ENCODE measurements at regions not wholly inside any gene's neighbourhood (a gene's known extent, or its start where the extent isn't known, plus 50 kb on each side); places are given as distances from the start of the nearest gene placed in this dataset.
"Not testable (repeated sequence)": the region's sequence is repeated elsewhere in the genome, so short reads cannot be mapped to it uniquely, and the experiment has no call there.

DNA sequence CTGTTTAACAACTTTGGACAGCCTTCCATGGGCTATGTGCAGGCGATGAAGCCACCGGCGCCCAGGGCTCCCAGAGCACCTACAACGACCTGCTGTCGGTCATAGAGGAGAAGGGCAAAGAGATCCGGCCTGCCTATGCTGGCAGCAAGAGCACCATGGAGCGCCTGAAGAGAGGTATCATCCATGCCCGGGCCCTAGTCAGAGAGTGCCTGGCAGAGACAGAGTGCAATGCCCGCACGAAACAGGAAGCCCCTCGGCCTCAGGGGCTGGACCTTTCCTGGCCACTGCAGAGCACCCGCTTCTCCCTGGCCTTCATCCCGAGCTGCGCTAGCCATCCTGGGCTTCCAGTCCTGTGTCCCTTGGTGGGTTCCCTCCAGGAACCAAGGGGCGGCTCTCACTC is 497.0 kb upstream of the PHF14 start:
- H3K27ac ChIP-seq, result no peak overlapping the region
- TF ChIP-seq, protein P1, sequence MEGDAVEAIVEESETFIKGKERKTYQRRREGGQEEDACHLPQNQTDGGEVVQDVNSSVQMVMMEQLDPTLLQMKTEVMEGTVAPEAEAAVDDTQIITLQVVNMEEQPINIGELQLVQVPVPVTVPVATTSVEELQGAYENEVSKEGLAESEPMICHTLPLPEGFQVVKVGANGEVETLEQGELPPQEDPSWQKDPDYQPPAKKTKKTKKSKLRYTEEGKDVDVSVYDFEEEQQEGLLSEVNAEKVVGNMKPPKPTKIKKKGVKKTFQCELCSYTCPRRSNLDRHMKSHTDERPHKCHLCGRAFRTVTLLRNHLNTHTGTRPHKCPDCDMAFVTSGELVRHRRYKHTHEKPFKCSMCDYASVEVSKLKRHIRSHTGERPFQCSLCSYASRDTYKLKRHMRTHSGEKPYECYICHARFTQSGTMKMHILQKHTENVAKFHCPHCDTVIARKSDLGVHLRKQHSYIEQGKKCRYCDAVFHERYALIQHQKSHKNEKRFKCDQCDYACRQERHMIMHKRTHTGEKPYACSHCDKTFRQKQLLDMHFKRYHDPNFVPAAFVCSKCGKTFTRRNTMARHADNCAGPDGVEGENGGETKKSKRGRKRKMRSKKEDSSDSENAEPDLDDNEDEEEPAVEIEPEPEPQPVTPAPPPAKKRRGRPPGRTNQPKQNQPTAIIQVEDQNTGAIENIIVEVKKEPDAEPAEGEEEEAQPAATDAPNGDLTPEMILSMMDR (conservative IDR thresholded peaks at IDR 0.05), result no peak

DNA sequence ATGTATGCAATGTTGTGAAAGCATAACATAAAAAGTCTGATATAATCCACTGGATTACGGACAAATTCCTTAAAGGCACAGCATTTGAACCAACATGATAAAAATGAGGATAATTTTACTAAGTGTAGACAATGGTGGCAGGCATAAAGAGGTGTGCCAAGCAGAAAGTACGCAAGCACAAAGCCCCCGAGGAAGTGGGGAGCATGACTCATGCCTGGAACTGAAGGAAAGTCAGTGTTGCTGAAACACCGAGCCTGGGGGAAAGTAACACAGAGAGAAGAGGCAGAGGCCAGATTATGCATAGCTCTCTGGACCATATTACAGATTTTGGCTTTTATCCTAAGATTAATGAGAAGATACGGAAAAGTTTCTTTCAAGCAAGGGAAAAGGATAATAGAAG is 490.0 kb upstream of the PHF14 start:
- H3K27ac ChIP-seq, result no peak overlapping the region
- TF ChIP-seq, protein P1 (conservative IDR thresholded peaks at IDR 0.05), result no peak

DNA sequence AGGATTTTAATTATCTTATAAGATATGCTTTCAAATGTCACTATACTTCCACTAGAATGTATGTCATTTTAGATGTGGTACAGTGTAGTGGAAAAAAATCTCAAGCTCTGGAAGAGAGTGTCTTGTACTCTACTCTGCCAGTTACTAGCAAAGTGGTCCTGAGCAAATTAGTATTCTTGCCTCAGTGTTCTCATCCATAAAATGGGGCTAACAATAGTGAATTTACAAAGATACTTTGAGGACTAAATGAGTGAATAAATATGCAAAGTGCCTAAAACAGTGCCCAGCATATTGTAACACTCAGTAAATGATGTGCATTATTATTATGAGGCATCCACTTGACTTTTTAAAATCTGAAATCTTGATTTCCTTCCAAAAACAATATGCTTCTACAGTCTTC is 488.9 kb upstream of the PHF14 start:
- TF ChIP-seq, protein P1 (conservative IDR thresholded peaks at IDR 0.05), result no peak
- no peak overlapping the region for H3K27ac ChIP-seq

DNA sequence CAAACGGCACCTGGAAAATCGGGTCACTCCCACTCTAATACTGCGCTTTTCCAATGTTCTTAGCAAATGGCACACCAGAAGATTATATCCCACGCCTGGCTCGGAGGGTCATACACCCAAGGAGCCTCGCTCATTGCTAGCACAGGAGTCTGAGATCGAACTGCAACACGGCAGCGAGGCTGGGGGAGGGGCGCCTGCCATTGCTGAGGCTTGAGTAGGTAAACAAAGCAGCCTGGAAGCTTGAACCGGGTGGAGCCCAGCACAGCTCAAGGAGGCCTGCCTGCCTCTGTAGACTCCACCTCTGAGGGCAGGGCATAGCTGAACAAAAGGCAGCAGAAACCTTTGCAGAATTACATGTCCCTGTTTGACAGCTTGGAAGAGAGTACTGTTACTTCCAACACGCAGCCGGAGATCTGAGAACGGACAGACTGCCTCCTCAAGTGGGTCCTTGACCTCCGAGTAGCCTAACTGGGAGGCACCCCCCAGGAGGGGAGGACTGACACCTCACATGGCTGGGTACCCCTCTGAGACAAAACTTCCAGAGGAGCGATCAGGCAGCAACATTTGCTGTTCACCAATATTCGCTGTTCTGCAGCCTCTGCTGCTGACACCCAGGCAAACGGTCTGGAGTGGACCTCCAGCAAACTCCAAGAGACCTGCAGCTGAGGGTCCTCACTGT is 472.3 kb upstream of the PHF14 start:
- not testable (repeated sequence) for H3K27ac ChIP-seq

DNA sequence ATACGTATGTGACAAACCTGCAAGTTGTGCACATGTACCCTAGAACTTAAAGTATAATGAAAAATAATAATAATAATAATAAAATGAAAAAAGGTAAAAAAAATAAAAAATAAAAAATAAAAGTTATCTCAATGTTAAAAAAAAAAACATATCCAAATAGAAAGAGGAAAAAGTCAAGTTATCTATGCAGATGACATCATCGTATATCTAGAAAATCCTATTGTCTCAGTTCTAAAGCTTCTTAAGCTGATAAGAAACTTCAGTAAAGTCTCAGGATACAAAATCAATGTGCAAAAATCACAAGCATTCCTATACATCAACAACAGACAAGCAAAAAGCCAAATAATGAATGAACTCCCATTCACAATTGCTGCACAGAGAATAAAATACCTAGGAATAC is 466.6 kb upstream of the PHF14 start:
- TF ChIP-seq, protein P1 (conservative IDR thresholded peaks at IDR 0.05), result no peak
- H3K27ac ChIP-seq, result no peak overlapping the region

DNA sequence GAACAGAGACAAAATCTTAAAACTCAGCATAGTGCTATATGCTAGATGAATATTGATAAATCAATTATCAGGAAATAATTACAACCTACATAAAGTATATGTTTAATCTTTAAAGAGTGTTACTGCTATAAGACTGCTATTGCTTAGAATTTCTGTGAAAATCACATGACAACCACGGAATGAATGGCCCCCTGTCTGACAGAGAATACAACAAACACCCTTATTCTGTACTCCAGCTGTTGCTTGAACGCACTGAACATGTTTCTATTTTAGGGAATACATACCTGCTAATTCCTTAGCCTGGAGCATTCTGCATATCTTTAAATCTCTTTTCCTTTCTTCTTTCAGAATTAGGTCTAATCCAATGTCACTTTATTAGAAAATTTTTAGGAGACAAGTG is 452.4 kb upstream of the PHF14 start:
- H3K27ac ChIP-seq, result no peak overlapping the region
- TF ChIP-seq, protein P1 (conservative IDR thresholded peaks at IDR 0.05), result no peak

DNA sequence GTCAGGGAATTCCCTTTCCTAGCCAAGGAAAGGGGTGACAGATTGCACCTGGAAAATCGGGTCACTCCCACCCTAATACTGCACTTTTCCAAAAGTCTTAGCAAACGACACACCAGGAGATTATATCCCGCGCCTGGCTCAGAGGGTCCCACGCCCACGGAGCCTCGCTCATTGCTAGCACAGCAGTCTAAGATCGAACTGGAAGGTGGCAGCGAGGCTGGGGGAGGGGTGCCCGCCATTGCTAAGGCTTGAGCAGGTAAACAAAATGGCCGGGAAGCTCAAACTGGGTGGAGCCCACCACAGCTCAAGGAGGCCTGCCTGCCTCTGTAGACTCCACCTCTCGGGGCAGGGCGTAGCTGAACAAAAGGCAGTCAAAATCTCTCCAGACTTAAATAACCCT is 440.2 kb upstream of the PHF14 start:
- H3K27ac ChIP-seq, result not testable (repeated sequence)

DNA sequence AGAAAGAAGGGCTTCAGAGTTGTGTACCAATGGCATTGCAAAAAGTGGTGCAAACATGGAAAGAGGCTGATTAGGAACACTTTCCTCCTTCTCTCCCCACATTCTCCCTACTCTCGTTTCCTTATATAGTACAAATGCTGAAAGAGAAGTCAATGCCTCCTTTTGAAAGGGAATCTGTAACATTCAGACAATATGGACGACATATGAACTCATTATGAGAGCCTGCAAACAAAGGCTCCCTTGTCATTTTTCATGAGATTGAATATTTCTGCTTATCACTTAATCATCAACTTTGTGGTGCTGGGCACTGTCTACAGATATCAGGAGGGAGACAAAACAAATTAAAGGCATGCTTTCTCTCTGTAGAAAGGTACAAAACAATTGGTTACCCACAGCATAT is 437.1 kb upstream of the PHF14 start:
- no peak overlapping the region for H3K27ac ChIP-seq
- TF ChIP-seq, protein P1 (conservative IDR thresholded peaks at IDR 0.05), result no peak

DNA sequence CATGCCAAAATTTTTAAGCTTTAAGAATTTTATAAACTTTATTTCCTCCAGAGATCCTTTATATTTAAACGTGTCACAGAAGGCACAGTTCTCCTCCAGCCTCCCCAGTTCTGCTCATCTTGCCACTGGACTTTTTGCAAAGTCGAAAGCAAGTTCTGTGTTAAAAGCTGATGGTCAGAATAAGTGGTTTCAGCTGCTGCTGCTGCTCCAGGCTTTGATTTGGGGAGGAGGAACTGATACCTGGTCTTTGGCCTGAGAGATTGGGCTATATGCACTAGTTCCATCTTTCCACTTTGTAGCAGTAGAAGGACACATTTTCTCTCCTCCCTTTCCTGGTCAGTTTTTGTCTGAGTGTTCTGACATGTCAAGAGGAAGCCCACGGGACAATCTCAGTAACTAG is 435.9 kb upstream of the PHF14 start:
- H3K27ac ChIP-seq, result no peak overlapping the region
- TF ChIP-seq, protein P1 (conservative IDR thresholded peaks at IDR 0.05), result no peak
